ENCODE measurements at regions not wholly inside any gene's neighbourhood (a gene's known extent, or its start where the extent isn't known, plus 50 kb on each side); places are given as distances from the start of the nearest gene placed in this dataset.

GRCh38 chr3:72181251-72181650, 396.3 kb upstream of the PROK2 start:
- no peak for DNase-seq (ENCODE audit: low read depth in 1 of 2, low spot score in 2 of 2)
- Histone ChIP-seq H3K4ac (replicated peaks; ENCODE audit: insufficient read length, low read depth, low read length) (no peak overlapping the region), H3K79me1 (ENCODE audit: low read depth, low read length) (no peaks in the 10 kb centered on the region), H3K9me3 (ENCODE audit: insufficient read depth in 2 of 2, low read depth in 1 of 2, low read length in 1 of 2) (no peaks in the 10 kb centered on the region; a peak in 1 of 4 replicates), H3K27ac (ENCODE audit: low read depth, low read length) (no peak overlapping the region), H3K18ac (ENCODE audit: extremely low read depth, low read length) (no peak overlapping the region), H2BK12ac (ENCODE audit: low read depth, low read length) (no peak overlapping the region), H2BK5ac (ENCODE audit: low read depth, low read length) (no peak overlapping the region), H3K9ac (replicated peaks in 1 of 4; ENCODE audit: extremely low read depth in 1 of 4, low read depth in 3 of 4, low read length in 3 of 4) (no peak overlapping the region), H2BK15ac (ENCODE audit: low read length) (no peak overlapping the region), H4K20me1 (replicated peaks in 1 of 2; ENCODE audit: control insufficient read depth in 1 of 2, insufficient read depth in 2 of 2, low read length in 2 of 2) (no peaks in the 10 kb centered on the region), H3K4me2 (ENCODE audit: insufficient read depth in 1 of 2, low read depth in 2 of 2, low read length in 2 of 2) (no peak overlapping the region), H3K4me3 (ENCODE audit: extremely low read depth in 1 of 4, insufficient read depth in 2 of 4, low read depth in 3 of 4, low read length in 4 of 4) (no peak overlapping the region), H3K36me3 (ENCODE audit: control insufficient read depth in 2 of 4, insufficient read depth in 4 of 4, low read length in 3 of 4) (no peaks in the 10 kb centered on the region), H2AFZ (ENCODE audit: low read length) (no peak overlapping the region), H2BK120ac (replicated peaks; ENCODE audit: low read depth, low read length) (no peak overlapping the region), H2AK5ac (ENCODE audit: low read depth, low read length) (no peak overlapping the region), H4K8ac (ENCODE audit: extremely low read depth, insufficient read depth, low read length) (no peak overlapping the region), H4K91ac (replicated peaks; ENCODE audit: insufficient read length, low read length) (no peak overlapping the region), H2BK20ac (ENCODE audit: low read length) (no peak overlapping the region), H3K79me2 (ENCODE audit: control insufficient read depth in 1 of 2, insufficient read depth in 2 of 2, low read length in 2 of 2) (no peaks in the 10 kb centered on the region), H3K23me2 (ENCODE audit: low read depth, low read length) (no peaks in the 10 kb centered on the region), H3K56ac (replicated peaks; ENCODE audit: insufficient read length, low read depth, low read length) (no peak overlapping the region), H3K14ac (ENCODE audit: insufficient read length) (no peak overlapping the region), H3K27me3 (replicated peaks in 1 of 4; ENCODE audit: control insufficient read depth in 3 of 4, extremely low read depth in 1 of 4, insufficient read depth in 3 of 4, low read length in 3 of 4) (no peaks in the 10 kb centered on the region; a peak in 1 of 7 replicates), H3K4me1 (replicated peaks in 1 of 4; ENCODE audit: control insufficient read depth in 3 of 4, insufficient read depth in 4 of 4, low read length in 3 of 4) (peaks cover 0 to 3% (median 0%) of the 10 kb centered on the region in 4 experiments; a peak in 2 of 7 replicates), H3K23ac (ENCODE audit: insufficient read length) (no peak overlapping the region), H4K5ac (ENCODE audit: insufficient read length, low read depth, low read length) (no peak overlapping the region)
- TF ChIP-seq RFX5 (IDR thresholded peaks at IDR 0.05; ENCODE audit: borderline replicate concordance, low read depth, low read length) = no peak
- no peak for TF ChIP-seq TAF1 (IDR thresholded peaks at IDR 0.05; ENCODE audit: low read depth, low read length)
- TF ChIP-seq SP1 (IDR thresholded peaks at IDR 0.05; ENCODE audit: low read depth, low read length) = no peak
- no peak for TF ChIP-seq SAP30 (IDR thresholded peaks at IDR 0.05; ENCODE audit: insufficient read depth, insufficient replicate concordance, low read length)
- TF ChIP-seq ZNF274 (IDR thresholded peaks at IDR 0.05; ENCODE audit: borderline replicate concordance, extremely low read depth, low read length) = no peak
- no peak for TF ChIP-seq SUZ12 (IDR thresholded peaks at IDR 0.05; ENCODE audit: low read length)
- no peak for TF ChIP-seq CREB1 (IDR thresholded peaks at IDR 0.05)
- TF ChIP-seq BCL11A (IDR thresholded peaks at IDR 0.05; ENCODE audit: low read depth in 2 of 2, low read length in 2 of 2) = no peak
- TF ChIP-seq RXRA (IDR thresholded peaks at IDR 0.05; ENCODE audit: insufficient read depth, low read depth, low read length) = no peak
- no peak for TF ChIP-seq JUND (IDR thresholded peaks at IDR 0.05; ENCODE audit: low read length)
- FAIRE-seq = no peak
- CTCF ChIA-PET (ENCODE audit: partially characterized antibody) = interaction anchor here (1.3 to 1.6 kb wide), 3 partner anchors 9 to 15 kb away, joined by 3 to 4 read pairs (median 4); no protein-coding TSS in a partner anchor
- WGBS, 2 experiments (ENCODE audit: extremely low coverage in 1 of 2, insufficient coverage in 1 of 2, insufficient read length in 1 of 2, insufficient replicate concordance in 2 of 2, low coverage in 1 of 2, low lambda C conversion rate in 2 of 2, missing lambda C conversion rate in 1 of 2) = 75% methylated on average over 5 of the region's 5 CpGs; no CpG with 5 or more reads in 1 of the 2 experiments
- POLR2A ChIA-PET (ENCODE audit: partially characterized antibody) = no interaction called here

Measured in H1 (cell line).